Renal cortical epithelial cell (primary cell): ENCODE measurements at regions not wholly inside any gene's neighbourhood (a gene's known extent, or its start where the extent isn't known, plus 50 kb on each side); places are given as distances from the start of the nearest gene placed in this dataset.
A peak's percentile ranks its signal among the peaks of the same experiment; 100 is the strongest.
"Not testable (repeated sequence)": the region's sequence is repeated elsewhere in the genome, so short reads cannot be mapped to it uniquely, and the experiment has no call there.

Experiments used
- DNase-seq: peaks from one replicate; pipeline ENCODE4 v3.0.0-alpha.2; 2011; ENCODE audit warnings: low read depth

- DNase-seq = not testable (repeated sequence)
These were observed 78.7 kb upstream of the DRD5 start for GRCh38 chr4:9702696-9703095.

- peak; percentile 17 for DNase-seq
These were observed 78.0 kb upstream of the DRD5 start for GRCh38 chr4:9703391-9703790.

- DNase-seq = not testable (repeated sequence)
These were observed 77.3 kb upstream of the DRD5 start for GRCh38 chr4:9704126-9704525.

GRCh38 chr4:9704551-9705332 lies 76.7 kb upstream of the DRD5 start:
- no peak for DNase-seq

GRCh38 chr4:9707281-9707680 lies 74.2 kb upstream of the DRD5 start:
- not testable (repeated sequence) for DNase-seq

- not testable (repeated sequence) for DNase-seq
These were observed 73.5 kb upstream of the DRD5 start for GRCh38 chr4:9707936-9708335.

GRCh38 chr4:9709724-9710123 lies 71.7 kb upstream of the DRD5 start:
- no peak for DNase-seq

- not testable (repeated sequence) for DNase-seq
These were observed 66.2 kb upstream of the DRD5 start for GRCh38 chr4:9715271-9715670.

- DNase-seq = no peak
These were observed 65.3 kb upstream of the DRD5 start for GRCh38 chr4:9716093-9716492.

- not testable (repeated sequence) for DNase-seq
These were observed 63.0 kb upstream of the DRD5 start for GRCh38 chr4:9718246-9718939.

- not testable (repeated sequence) for DNase-seq
These were observed 59.3 kb upstream of the DRD5 start for GRCh38 chr4:9722131-9722530.
